ENCODE measurements at regions not wholly inside any gene's neighbourhood (a gene's known extent, or its start where the extent isn't known, plus 50 kb on each side); places are given as distances from the start of the nearest gene placed in this dataset.

DNA sequence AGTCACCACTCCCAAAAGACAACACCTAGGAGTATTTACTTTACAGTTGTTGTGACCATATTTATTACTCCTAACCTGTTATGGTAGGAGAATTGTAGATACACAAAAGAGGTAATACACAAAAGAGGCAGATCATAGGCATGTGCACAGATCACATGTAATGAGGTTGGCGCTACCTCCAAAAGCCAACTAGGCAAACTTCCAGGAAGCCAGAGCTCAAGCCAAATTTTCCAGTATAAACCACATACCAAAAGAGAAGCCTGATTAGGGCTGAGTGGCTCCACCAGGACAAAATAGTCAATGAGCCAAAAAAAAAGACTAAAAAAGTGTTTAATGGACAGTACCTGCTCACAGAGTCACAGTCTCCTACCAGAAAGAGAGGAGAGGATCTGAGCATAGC is 195.0 kb upstream of the PBX1 start:
- no peak for TF ChIP-seq EZH2phosphoT487 (IDR thresholded peaks at IDR 0.05; ENCODE audit: borderline replicate concordance, low read depth, low read length)
- TF ChIP-seq, protein P1, sequence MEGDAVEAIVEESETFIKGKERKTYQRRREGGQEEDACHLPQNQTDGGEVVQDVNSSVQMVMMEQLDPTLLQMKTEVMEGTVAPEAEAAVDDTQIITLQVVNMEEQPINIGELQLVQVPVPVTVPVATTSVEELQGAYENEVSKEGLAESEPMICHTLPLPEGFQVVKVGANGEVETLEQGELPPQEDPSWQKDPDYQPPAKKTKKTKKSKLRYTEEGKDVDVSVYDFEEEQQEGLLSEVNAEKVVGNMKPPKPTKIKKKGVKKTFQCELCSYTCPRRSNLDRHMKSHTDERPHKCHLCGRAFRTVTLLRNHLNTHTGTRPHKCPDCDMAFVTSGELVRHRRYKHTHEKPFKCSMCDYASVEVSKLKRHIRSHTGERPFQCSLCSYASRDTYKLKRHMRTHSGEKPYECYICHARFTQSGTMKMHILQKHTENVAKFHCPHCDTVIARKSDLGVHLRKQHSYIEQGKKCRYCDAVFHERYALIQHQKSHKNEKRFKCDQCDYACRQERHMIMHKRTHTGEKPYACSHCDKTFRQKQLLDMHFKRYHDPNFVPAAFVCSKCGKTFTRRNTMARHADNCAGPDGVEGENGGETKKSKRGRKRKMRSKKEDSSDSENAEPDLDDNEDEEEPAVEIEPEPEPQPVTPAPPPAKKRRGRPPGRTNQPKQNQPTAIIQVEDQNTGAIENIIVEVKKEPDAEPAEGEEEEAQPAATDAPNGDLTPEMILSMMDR (conservative IDR thresholded peaks at IDR 0.05; ENCODE audit: low read length): no peak
